ENCODE measurements at regions not wholly inside any gene's neighbourhood (a gene's known extent, or its start where the extent isn't known, plus 50 kb on each side); places are given as distances from the start of the nearest gene placed in this dataset.

DNA sequence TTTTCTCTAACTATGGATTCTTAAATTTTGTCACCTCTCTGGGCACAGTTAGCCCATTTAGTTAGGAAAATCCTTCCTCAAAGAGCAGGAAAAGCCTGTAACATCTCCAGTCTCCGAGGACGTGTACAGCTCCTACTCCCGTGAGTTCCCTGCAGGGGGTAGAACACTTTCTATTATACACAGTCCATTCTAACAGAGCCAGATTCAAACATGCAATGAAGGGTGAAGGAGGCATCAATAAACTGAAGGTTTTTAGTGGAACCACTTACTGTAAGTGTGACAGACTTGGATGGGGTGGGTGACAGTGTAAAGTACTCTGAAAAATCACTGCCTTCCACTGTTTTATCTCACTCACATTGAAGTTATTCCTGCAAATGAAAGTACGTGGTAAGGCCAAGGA, 204.7 kb upstream of the DACH1 start:
- TF ChIP-seq, protein P1, sequence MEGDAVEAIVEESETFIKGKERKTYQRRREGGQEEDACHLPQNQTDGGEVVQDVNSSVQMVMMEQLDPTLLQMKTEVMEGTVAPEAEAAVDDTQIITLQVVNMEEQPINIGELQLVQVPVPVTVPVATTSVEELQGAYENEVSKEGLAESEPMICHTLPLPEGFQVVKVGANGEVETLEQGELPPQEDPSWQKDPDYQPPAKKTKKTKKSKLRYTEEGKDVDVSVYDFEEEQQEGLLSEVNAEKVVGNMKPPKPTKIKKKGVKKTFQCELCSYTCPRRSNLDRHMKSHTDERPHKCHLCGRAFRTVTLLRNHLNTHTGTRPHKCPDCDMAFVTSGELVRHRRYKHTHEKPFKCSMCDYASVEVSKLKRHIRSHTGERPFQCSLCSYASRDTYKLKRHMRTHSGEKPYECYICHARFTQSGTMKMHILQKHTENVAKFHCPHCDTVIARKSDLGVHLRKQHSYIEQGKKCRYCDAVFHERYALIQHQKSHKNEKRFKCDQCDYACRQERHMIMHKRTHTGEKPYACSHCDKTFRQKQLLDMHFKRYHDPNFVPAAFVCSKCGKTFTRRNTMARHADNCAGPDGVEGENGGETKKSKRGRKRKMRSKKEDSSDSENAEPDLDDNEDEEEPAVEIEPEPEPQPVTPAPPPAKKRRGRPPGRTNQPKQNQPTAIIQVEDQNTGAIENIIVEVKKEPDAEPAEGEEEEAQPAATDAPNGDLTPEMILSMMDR (IDR thresholded peaks at IDR 0.05; ENCODE audit: borderline replicate concordance, insufficient read depth, low read depth, low read length): no peak

DNA sequence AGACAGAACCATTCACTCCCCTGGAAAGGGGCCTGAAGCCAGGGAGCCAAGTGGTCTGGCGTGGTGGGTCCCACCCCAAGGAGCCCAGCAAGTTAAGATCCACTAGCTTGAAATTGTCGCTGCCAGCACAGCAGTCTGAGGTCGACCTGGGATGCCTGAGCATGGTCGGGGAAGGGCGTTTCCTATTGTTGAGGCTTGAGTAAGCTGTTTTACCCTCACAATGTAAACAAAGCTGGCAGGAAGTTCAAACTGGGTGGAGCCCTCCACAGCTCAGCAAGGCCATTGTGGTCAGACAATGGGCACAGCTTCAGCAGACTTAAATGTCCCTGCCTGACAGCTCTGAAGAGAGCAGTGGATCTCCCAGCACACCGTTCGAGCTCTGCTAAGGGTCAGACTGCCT, 195.6 kb upstream of the DACH1 start:
- H3K4me3 ChIP-seq (ENCODE audit: low read depth, low read length): no peak overlapping the region
- TF ChIP-seq, protein P1 (IDR thresholded peaks at IDR 0.05; ENCODE audit: borderline replicate concordance, insufficient read depth, low read depth, low read length): no peak

More for the DNA sequence above, 204.7 kb upstream of the DACH1 start:
- H3K4me3 ChIP-seq (ENCODE audit: low read depth, low read length): no peak overlapping the region

DNA sequence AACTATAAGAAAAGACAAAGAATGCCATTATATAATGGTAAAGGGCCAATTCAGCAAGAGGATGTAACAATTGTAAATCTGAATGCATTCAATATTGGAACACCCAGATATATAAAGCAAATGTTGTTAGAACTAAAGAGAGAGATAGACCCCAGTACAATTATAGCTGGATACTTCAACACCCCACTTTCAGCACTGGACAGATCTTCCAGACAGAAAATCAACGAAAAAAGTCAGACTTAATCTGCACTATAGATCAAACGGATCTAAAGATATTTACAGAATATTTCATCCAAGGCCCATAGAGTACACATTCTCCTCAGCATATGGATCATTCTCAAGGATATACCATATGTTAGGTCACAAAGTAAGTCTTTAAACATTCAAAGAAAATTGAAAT, 194.6 kb upstream of the DACH1 start:
- no peak overlapping the region for H3K4me3 ChIP-seq (ENCODE audit: low read depth, low read length)
- TF ChIP-seq, protein P1 (IDR thresholded peaks at IDR 0.05; ENCODE audit: borderline replicate concordance, insufficient read depth, low read depth, low read length): no peak

DNA sequence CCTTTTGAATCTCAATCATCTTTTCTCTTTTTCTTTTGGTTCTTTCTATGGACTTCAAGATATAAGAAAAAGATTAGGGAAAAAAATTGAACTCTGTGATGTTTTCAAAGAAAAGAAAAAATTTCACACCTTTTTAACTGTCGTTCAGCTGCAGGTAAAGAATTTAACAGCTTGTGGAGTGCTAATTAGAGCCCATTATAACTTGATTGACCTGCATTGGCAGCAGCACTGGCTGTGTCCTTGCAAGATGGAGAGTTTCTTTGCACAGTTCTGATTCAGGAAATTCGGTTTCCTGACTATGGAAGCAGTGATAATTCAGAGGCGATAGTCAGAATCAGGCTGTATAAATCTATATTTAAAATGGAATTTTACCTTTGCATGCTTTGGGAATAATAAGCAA, 183.2 kb upstream of the DACH1 start:
- TF ChIP-seq, protein P1 (IDR thresholded peaks at IDR 0.05; ENCODE audit: borderline replicate concordance, insufficient read depth, low read depth, low read length): no peak
- no peak overlapping the region for H3K4me3 ChIP-seq (ENCODE audit: low read depth, low read length)

DNA sequence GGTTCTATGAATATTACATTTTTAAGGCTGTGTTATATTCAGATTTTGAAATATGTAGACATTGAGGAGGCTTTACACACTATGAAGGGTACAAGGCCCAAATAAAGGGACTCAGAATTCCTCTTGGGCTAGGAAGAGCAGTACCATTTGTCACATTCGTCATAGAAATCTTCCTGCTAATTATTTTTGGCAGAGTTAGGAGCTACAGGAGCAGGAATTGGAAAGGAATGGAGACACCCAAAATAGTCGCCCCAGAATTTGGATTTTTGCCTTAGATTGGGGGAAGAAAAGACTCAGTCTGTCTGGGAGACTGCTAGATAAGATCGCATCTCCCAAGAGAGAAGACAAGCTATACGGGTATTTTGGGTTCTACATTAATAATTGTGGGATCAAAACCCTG, 176.4 kb upstream of the DACH1 start:
- no peak overlapping the region for H3K4me3 ChIP-seq (ENCODE audit: low read depth, low read length)
- TF ChIP-seq, protein P1 (IDR thresholded peaks at IDR 0.05; ENCODE audit: borderline replicate concordance, insufficient read depth, low read depth, low read length): no peak

DNA sequence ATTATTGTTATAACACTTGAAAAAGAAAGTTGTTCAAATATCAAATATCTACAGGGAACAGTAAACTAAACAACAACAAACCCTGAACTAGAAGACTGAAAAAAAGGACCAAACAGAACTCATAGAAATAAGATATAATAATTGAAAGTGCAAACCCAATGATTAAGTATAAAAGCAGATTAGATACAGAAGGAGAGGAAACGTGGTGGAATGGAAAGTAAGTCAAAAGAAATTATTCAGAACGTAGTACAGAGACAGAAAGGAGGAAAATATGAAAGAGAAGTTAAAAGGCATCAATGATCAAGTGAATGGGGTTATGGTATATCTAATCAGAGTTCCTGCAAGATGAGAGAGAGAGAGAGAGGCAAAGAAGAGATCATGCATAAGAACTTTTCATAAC, 174.2 kb upstream of the DACH1 start:
- H3K4me3 ChIP-seq (ENCODE audit: low read depth, low read length): no peak overlapping the region
- TF ChIP-seq, protein P1 (IDR thresholded peaks at IDR 0.05; ENCODE audit: borderline replicate concordance, insufficient read depth, low read depth, low read length): no peak

DNA sequence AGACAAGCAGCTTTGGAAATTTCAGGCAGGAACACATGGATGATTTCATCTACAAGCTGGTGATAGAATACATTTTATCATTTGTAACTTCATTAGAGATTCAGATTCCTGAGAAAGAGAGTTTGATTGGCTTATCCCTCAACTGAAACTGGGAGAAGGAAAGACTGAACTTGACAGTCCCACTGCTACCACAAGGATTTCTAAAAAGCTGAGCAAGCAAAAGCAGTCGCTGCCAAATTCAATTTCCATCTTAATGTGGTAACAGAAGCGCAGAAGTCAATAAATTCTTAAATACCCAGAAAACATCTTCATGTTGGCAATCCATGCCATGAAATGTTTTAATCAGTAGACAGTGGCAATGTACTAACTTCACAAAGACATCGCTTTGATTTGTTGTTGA, 172.1 kb upstream of the DACH1 start:
- TF ChIP-seq, protein P1 (IDR thresholded peaks at IDR 0.05; ENCODE audit: borderline replicate concordance, insufficient read depth, low read depth, low read length): no peak
- no peak overlapping the region for H3K4me3 ChIP-seq (ENCODE audit: low read depth, low read length)

Measured in GM12875 (cell line).